ENCODE measurements at regions not wholly inside any gene's neighbourhood (a gene's known extent, or its start where the extent isn't known, plus 50 kb on each side); places are given as distances from the start of the nearest gene placed in this dataset.

DNA sequence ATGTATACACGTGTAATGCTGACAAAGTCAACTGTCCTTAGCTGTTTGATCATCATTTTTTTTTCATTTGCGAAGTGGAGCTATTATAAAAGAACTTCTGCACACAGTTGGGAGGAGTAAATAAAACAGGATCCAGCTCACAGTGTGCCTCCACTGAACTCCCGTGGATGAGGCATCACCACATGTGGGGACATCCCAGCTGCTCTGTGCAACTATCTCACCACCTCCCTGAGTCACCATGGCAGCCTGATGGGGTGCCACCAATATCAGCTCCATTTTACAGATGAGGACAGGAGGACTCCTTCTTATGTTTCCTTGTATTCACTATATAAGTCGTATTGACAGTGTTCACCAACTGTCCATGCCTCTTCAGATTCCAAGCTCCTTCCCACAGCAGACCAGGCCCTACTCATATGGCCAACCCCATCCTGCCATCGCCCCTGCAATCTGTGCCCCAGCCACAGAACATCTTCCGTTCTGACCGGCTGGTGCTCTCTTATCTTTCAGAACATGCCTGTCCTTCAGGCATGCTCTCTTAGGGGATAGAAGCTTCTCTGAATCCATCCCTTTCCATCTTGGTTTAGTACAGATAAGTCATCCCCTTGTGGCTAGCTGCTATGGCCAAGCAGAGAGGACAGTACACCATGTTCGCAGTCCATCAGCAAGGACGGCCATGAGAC is 288.1 kb downstream of the RNF144A start:
- Mint-ChIP-seq H3K4me1 (ENCODE audit: unreplicated experiment) (peaks cover 18% of the 10 kb centered on the region), H3K27me3 (peaks cover 3% of the 10 kb centered on the region), H3K9me3 (no peaks in the 10 kb centered on the region), H3K27ac (no peak overlapping the region), H3K36me3 (no peaks in the 10 kb centered on the region), H3K4me3 (no peak overlapping the region)
- no peak for DNase-seq (ENCODE audit: extremely low spot score, unreplicated experiment)
- TF ChIP-seq, protein P1, sequence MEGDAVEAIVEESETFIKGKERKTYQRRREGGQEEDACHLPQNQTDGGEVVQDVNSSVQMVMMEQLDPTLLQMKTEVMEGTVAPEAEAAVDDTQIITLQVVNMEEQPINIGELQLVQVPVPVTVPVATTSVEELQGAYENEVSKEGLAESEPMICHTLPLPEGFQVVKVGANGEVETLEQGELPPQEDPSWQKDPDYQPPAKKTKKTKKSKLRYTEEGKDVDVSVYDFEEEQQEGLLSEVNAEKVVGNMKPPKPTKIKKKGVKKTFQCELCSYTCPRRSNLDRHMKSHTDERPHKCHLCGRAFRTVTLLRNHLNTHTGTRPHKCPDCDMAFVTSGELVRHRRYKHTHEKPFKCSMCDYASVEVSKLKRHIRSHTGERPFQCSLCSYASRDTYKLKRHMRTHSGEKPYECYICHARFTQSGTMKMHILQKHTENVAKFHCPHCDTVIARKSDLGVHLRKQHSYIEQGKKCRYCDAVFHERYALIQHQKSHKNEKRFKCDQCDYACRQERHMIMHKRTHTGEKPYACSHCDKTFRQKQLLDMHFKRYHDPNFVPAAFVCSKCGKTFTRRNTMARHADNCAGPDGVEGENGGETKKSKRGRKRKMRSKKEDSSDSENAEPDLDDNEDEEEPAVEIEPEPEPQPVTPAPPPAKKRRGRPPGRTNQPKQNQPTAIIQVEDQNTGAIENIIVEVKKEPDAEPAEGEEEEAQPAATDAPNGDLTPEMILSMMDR (conservative IDR thresholded peaks at IDR 0.05): no peak

DNA sequence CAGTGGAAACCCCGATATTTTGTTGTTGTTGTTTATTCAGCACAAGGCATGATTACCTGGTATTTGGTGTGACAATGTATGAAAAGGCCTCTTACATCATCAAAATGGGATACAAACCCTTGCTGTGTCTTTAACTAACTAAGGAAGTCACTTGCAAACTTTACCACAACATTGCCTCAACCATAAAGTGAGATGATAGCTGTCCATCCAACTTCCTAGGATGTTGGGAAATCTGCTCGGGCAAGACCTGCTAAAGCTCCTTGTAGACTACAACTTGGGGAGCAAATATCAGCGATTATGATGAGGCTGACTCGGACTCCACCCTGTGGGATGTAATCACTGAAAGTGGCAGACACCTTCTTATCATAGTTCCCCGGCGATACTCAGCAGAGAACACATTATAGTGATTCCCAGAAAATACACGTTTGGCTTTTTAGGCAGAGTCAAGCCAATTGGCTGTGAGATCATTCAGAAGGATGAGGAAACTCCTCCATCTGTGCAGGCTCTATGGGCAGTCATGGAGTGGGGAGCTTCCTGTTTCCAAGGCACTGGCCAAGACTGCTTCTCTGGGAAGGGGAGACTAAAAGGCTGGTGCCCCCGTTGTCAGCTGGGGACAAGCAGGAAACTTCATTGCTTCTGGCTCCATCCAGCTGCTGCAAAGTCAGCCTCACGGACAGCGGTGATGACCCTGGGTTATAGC is 289.0 kb downstream of the RNF144A start:
- Mint-ChIP-seq H3K27me3 (peaks cover 3% of the 10 kb centered on the region), H3K27ac (no peak overlapping the region)

DNA sequence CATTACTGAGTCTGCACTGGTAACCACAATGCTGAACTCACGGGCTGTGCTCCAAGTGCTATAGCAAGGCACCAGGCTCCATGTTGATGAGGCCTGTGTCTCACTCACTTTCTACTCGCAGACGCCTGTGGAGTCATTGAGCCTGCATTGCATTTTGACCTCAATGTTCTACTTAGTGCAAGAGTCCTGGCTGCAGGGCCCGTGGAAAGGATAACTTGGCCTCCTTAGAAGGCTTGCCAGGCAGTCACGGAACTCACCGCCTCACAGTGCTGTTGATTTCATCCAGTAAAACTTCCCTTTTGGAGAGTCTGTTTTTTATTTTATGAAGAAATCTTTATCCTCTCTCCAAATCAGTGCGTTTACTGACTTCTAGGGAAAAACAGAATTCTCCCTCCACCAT is 290.4 kb downstream of the RNF144A start:
- no peak overlapping the region for H3K4me3 Mint-ChIP-seq
- no peak for DNase-seq (ENCODE audit: extremely low spot score, unreplicated experiment)
- TF ChIP-seq, protein P1 (conservative IDR thresholded peaks at IDR 0.05): no peak
- H3K36me3 Mint-ChIP-seq: no peaks in the 10 kb centered on the region
- no peaks in the 10 kb centered on the region for H3K9me3 Mint-ChIP-seq
- no peak overlapping the region for H3K27ac Mint-ChIP-seq
- H3K27me3 Mint-ChIP-seq: peaks cover 3% of the 10 kb centered on the region
- peaks cover 18% of the 10 kb centered on the region for H3K4me1 Mint-ChIP-seq (ENCODE audit: unreplicated experiment)

More for the DNA sequence above, 289.0 kb downstream of the RNF144A start:
- Mint-ChIP-seq H3K36me3 (no peaks in the 10 kb centered on the region), H3K4me1 (ENCODE audit: unreplicated experiment) (peaks cover 21% of the 10 kb centered on the region), H3K9me3 (no peaks in the 10 kb centered on the region), H3K4me3 (no peak overlapping the region)
- TF ChIP-seq, protein P1 (conservative IDR thresholded peaks at IDR 0.05): no peak
- DNase-seq (ENCODE audit: extremely low spot score, unreplicated experiment): no peak

DNA sequence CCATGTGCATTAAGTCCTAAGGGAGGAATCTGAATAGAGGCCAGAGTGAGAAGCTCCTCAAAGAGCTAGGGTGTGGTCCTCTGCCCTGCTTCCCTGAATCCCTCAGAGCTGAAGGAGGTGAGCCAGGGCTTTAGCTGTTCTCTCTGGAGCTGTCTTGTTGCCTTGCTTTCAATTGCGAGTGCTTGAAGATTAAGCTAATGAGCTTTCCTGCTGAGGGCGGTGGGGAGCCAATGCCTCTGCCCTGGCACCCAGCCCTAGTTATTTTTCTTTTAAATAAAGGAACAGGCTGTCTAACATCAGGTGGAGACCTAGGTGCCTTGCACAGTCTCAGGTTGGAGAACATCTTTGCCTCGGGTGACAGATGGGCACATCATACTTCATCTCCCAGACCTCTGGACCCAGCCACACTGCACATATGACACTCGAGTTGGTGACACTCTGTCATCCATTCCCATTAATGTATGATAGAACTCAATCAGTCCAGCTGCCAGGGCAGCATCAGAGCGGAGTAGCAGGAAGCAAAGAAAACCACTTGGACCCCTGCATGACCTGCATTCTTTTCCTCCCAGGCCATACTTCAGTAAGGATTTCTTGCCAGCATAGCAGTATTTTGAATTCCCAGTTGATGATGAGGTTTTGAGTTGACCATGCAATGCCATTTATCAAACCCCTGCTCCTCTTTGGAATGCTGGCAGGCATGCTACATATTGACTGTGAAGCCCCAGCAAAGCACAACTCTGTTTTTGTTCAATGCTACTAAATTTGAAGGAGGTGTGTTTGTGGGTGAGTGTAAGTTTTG is 292.7 kb downstream of the RNF144A start:
- H3K4me3 Mint-ChIP-seq: no peak overlapping the region

DNA sequence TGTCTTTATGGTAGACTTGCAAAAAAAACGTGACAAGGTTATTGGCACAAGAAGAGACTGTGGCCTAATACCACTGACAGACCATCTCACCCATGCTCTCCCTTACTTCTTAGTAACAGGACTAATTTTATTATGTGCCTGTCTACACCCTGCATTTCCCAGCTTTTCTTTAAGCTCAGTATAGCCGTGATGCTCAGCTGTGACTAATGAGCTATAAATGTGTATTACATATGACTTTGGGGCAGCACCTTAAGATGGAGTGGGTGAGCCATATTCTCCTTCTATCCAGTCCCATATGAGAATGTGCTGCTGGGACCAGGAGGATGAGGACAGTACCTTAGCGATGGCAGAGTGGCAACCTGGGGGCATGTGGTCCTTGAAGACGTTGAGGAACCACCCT is 293.5 kb downstream of the RNF144A start:
- TF ChIP-seq, protein P1 (conservative IDR thresholded peaks at IDR 0.05): no peak
- DNase-seq (ENCODE audit: extremely low spot score, unreplicated experiment): no peak
- Mint-ChIP-seq H3K4me1 (ENCODE audit: unreplicated experiment) (peaks cover 8% of the 10 kb centered on the region), H3K27ac (no peak overlapping the region), H3K9me3 (no peaks in the 10 kb centered on the region), H3K4me3 (no peak overlapping the region), H3K27me3 (no peaks in the 10 kb centered on the region), H3K36me3 (peaks cover 5% of the 10 kb centered on the region)

More for the DNA sequence above, 292.7 kb downstream of the RNF144A start:
- TF ChIP-seq, protein P1 (conservative IDR thresholded peaks at IDR 0.05): no peak
- Mint-ChIP-seq H3K4me1 (ENCODE audit: unreplicated experiment) (peaks cover 8% of the 10 kb centered on the region), H3K36me3 (peaks cover 5% of the 10 kb centered on the region), H3K27ac (no peak overlapping the region), H3K9me3 (no peaks in the 10 kb centered on the region), H3K27me3 (no peaks in the 10 kb centered on the region)
- no peak for DNase-seq (ENCODE audit: extremely low spot score, unreplicated experiment)

Measured in type B pancreatic cell (in vitro differentiated cells).